Fibroblast of lung (primary cell): ENCODE measurements at regions not wholly inside any gene's neighbourhood (a gene's known extent, or its start where the extent isn't known, plus 50 kb on each side); places are given as distances from the start of the nearest gene placed in this dataset.

Experiments
- DNase-seq, 2 donors: peaks; one replicate each; pipeline versions ENCODE4 v3.0.0 to v3.0.0-alpha.2; 2010; ENCODE audit warnings: low read depth in 2 of 2
- H2AFZ ChIP-seq: 2 replicates; pipeline ENCODE4 v1.5.1; 2012; ENCODE audit warnings: low read length, control low read depth, inconsistent platforms
- H3K27ac ChIP-seq: 2 replicates; pipeline ENCODE4 v1.5.1; 2011; ENCODE audit warnings: low read length, control low read depth; ENCODE audit not compliant: insufficient read depth
- H3K27me3 ChIP-seq: 2 replicates; pipeline ENCODE4 v1.5.1; 2011; ENCODE audit warnings: mild to moderate bottlenecking, low read length; ENCODE audit not compliant: control insufficient read depth, insufficient read depth
- H3K36me3 ChIP-seq: 2 replicates; pipeline ENCODE4 v1.5.1; 2011; ENCODE audit warnings: low read length; ENCODE audit not compliant: control insufficient read depth, insufficient read depth
- H3K4me1 ChIP-seq: 2 replicates; pipeline ENCODE4 v1.5.1; 2011; ENCODE audit warnings: low read length; ENCODE audit not compliant: control insufficient read depth, insufficient read depth; ENCODE audit errors: extremely low read depth
- H3K4me2 ChIP-seq: 2 replicates; pipeline ENCODE4 v1.5.1; 2011; ENCODE audit warnings: low read length, control low read depth; ENCODE audit not compliant: insufficient read depth; ENCODE audit errors: extremely low read depth
- H3K4me3 ChIP-seq, 4 experiments: fragments of 200-600 bp in 1 of 4; sonication (generic) in 1 of 4; replicated peaks in 1 of 4; 2 replicates each; pipeline ENCODE4 v1.5.1; 2011 to 2016; ENCODE audit warnings: low read length in 4 of 4, low read depth in 3 of 4, mild to moderate bottlenecking in 3 of 4, control low read depth in 2 of 4, inconsistent platforms in 1 of 4, mixed read lengths in 1 of 4; ENCODE audit not compliant: insufficient read depth in 1 of 4; ENCODE audit errors: control extremely low read depth in 1 of 4
- H3K79me2 ChIP-seq: 2 replicates; pipeline ENCODE4 v1.5.1; 2012; ENCODE audit warnings: mild to moderate bottlenecking, low read length, inconsistent platforms; ENCODE audit not compliant: control insufficient read depth, insufficient read depth
- H3K9ac ChIP-seq: 2 replicates; pipeline ENCODE4 v1.5.1; 2011; ENCODE audit warnings: mild to moderate bottlenecking, low read length, control low read depth; ENCODE audit not compliant: insufficient read depth
- H3K9me3 ChIP-seq: 2 replicates; pipeline ENCODE4 v1.5.1; 2012; ENCODE audit warnings: low read depth, low read length; ENCODE audit not compliant: control insufficient read depth, insufficient read depth
- H4K20me1 ChIP-seq: 2 replicates; pipeline ENCODE4 v1.5.1; 2011; ENCODE audit warnings: low read length; ENCODE audit not compliant: control insufficient read depth, insufficient read depth; ENCODE audit errors: extremely low read depth
- CTCF ChIP-seq, 2 donors: IDR thresholded peaks in 1 of 2; conservative IDR thresholded peaks in 1 of 2; 1 replicate in 1 of 2; 2 replicates in 1 of 2; pipeline ENCODE4 v1.5.1; 2011 to 2012; ENCODE audit warnings: low read length in 2 of 2, control low read depth in 1 of 2, inconsistent platforms in 1 of 2, low read depth in 1 of 2, mild to moderate bottlenecking in 1 of 2
- EZH2 ChIP-seq: IDR thresholded peaks from 2 replicates; pipeline ENCODE4 v1.5.1; 2012; ENCODE audit warnings: low read length, control low read depth, mild to moderate bottlenecking; ENCODE audit errors: missing control alignments

DNA sequence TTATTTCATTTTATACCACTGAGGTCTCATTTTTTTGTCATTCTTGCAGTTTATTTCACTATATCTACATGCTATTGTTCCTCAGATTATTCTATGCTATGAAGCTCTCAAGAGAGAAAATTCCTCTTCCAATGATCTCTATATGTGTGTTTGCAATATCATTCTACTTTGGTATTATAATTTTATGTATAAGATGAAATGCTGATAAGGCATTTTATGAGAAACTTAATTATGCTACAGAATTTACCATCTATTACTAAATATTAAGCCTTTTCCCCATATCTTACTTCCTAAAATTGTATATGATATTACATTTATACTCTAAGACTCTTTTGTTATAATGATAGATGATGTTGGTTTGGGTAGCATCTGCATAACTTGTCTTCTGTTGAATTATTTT lies 765.5 kb downstream of the KCNJ2 start:
- H3K4me3 ChIP-seq: no peak overlapping the region
- H3K36me3 ChIP-seq: no peaks in the 10 kb centered on the region
- H4K20me1 ChIP-seq: no peaks in the 10 kb centered on the region
- TF ChIP-seq CTCF (conservative IDR thresholded peaks at IDR 0.05 in 1 of 2, IDR thresholded peaks at IDR 0.05 in 1 of 2; ENCODE audit: low read depth in 1 of 2, low read length in 2 of 2): no peak
- TF ChIP-seq EZH2: no peak
- no peaks in the 10 kb centered on the region for H3K9me3 ChIP-seq
- H2AFZ ChIP-seq: no peak overlapping the region
- H3K9ac ChIP-seq: no peak overlapping the region
- no peaks in the 10 kb centered on the region for H3K4me1 ChIP-seq
- no peak for DNase-seq
- H3K79me2 ChIP-seq: no peaks in the 10 kb centered on the region
- no peak overlapping the region for H3K27ac ChIP-seq
- no peaks in the 10 kb centered on the region for H3K27me3 ChIP-seq
- no peak overlapping the region for H3K4me2 ChIP-seq

DNA sequence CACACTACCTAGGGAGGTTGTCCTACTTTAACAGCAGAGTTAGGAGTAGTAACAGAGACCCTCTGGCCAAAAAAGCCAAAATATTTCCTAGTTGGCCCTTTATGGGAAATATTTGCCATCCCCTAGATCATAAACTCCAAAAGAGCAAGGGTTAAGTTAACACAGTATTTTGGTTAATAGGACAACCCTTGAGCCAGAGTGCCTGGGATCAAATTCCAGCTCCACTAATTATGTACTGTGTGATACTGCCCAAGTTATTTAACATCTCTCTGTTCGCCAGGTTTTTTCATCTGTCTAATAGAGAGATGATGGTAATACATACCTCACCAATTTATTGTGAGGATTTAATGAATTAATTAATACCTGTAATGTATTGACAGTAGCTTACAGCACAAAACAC lies 767.4 kb downstream of the KCNJ2 start:
- H3K9ac ChIP-seq: no peak overlapping the region
- no peak overlapping the region for H3K27ac ChIP-seq
- no peak overlapping the region for H2AFZ ChIP-seq
- no peaks in the 10 kb centered on the region for H3K4me1 ChIP-seq
- DNase-seq: no peak
- no peak overlapping the region for H3K4me3 ChIP-seq
- no peaks in the 10 kb centered on the region for H3K9me3 ChIP-seq
- no peaks in the 10 kb centered on the region for H3K79me2 ChIP-seq
- H3K36me3 ChIP-seq: no peaks in the 10 kb centered on the region
- H4K20me1 ChIP-seq: no peaks in the 10 kb centered on the region
- H3K4me2 ChIP-seq: no peak overlapping the region
- H3K27me3 ChIP-seq: no peaks in the 10 kb centered on the region
- TF ChIP-seq CTCF (conservative IDR thresholded peaks at IDR 0.05 in 1 of 2, IDR thresholded peaks at IDR 0.05 in 1 of 2; ENCODE audit: low read depth in 1 of 2, low read length in 2 of 2) (no peak), EZH2 (no peak)

- H3K79me2 ChIP-seq: no peaks in the 10 kb centered on the region
- no peak overlapping the region for H3K4me2 ChIP-seq
- H3K27me3 ChIP-seq: no peaks in the 10 kb centered on the region
- H2AFZ ChIP-seq: no peak overlapping the region
- H4K20me1 ChIP-seq: no peaks in the 10 kb centered on the region
- H3K9ac ChIP-seq: no peak overlapping the region
- no peaks in the 10 kb centered on the region for H3K4me1 ChIP-seq
- no peaks in the 10 kb centered on the region for H3K36me3 ChIP-seq
- H3K9me3 ChIP-seq: no peaks in the 10 kb centered on the region
- no peak overlapping the region for H3K27ac ChIP-seq
- TF ChIP-seq EZH2 (no peak), CTCF (conservative IDR thresholded peaks at IDR 0.05 in 1 of 2, IDR thresholded peaks at IDR 0.05 in 1 of 2; ENCODE audit: low read depth in 1 of 2, low read length in 2 of 2) (no peak)
- H3K4me3 ChIP-seq: no peak overlapping the region
- DNase-seq: no peak
Observed at GRCh38 chr17:70938336-70938735, 769.0 kb downstream of the KCNJ2 start.
